PC-9 (cell line): ENCODE measurements at regions not wholly inside any gene's neighbourhood (a gene's known extent, or its start where the extent isn't known, plus 50 kb on each side); places are given as distances from the start of the nearest gene placed in this dataset.

Experiments used
- EZH2 ChIP-seq: fragments of 200-600 bp; sonication (generic); IDR thresholded peaks from 2 replicates; pipeline ENCODE4 v1.8.0; 2017; ENCODE audit warnings: antibody characterized with exemption, low read depth
- TF ChIP-seq, protein P1 (sequence below): fragments of 200-600 bp; sonication (generic); conservative IDR thresholded peaks from 2 replicates; pipeline ENCODE4 v1.6.1; 2017; ENCODE audit warnings: mixed run types, antibody characterized with exemption, mild to moderate bottlenecking, moderate library complexity

GRCh38 chr3:106827515-106828213, 549.6 kb upstream of the CCDC54 start:
- TF ChIP-seq, protein P1, sequence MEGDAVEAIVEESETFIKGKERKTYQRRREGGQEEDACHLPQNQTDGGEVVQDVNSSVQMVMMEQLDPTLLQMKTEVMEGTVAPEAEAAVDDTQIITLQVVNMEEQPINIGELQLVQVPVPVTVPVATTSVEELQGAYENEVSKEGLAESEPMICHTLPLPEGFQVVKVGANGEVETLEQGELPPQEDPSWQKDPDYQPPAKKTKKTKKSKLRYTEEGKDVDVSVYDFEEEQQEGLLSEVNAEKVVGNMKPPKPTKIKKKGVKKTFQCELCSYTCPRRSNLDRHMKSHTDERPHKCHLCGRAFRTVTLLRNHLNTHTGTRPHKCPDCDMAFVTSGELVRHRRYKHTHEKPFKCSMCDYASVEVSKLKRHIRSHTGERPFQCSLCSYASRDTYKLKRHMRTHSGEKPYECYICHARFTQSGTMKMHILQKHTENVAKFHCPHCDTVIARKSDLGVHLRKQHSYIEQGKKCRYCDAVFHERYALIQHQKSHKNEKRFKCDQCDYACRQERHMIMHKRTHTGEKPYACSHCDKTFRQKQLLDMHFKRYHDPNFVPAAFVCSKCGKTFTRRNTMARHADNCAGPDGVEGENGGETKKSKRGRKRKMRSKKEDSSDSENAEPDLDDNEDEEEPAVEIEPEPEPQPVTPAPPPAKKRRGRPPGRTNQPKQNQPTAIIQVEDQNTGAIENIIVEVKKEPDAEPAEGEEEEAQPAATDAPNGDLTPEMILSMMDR, result no peak
- no peak for TF ChIP-seq EZH2
